HS-27A (cell line): ENCODE measurements at regions not wholly inside any gene's neighbourhood (a gene's known extent, or its start where the extent isn't known, plus 50 kb on each side); places are given as distances from the start of the nearest gene placed in this dataset.

ENCODE experiments used
- DNase-seq: peaks from one replicate; pipeline ENCODE4 v3.0.0-alpha.2; 2012; ENCODE audit warnings: low read depth, missing footprints

- DNase-seq, result no peak
Measured at GRCh38 chr17:79280010-79280409, 205.4 kb downstream of the ENGASE start.

- no peak for DNase-seq
Measured at GRCh38 chr17:79279320-79279719, 204.7 kb downstream of the ENGASE start.

- no peak for DNase-seq
Measured at GRCh38 chr17:79276821-79277220, 202.2 kb downstream of the ENGASE start.

GRCh38 chr17:79273660-79274059, 199.0 kb downstream of the ENGASE start:
- DNase-seq, result no peak

DNA sequence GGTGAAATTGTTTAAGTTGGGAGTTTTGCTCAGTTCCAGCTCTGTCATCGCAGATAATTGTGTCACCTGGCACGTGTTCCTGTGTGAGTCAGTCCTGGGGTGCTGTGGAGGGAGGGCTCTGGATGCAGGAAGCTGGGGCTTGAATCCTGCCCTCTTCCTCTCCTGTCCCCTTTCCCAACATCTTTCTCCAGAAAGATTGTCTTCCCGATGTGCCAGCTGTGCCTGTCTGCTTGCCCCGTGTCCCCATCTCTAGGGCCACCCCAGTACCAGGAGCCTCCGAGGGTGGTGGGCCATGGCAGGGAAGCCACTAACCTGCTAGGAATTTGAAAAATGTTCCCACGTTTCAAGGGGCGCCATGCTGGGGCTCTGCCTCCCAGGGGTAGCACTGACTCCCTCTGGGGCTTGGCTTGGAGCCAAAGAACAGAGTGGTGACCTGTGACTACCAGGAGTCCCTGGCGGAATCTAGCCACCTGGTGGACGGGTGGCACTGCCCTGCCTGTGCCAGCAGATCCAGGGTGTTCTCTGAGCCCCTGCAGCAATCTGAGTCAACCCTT, 198.1 kb downstream of the ENGASE start:
- no peak for DNase-seq

- DNase-seq, result no peak
Measured at GRCh38 chr17:79272220-79272619, 197.6 kb downstream of the ENGASE start.

DNA sequence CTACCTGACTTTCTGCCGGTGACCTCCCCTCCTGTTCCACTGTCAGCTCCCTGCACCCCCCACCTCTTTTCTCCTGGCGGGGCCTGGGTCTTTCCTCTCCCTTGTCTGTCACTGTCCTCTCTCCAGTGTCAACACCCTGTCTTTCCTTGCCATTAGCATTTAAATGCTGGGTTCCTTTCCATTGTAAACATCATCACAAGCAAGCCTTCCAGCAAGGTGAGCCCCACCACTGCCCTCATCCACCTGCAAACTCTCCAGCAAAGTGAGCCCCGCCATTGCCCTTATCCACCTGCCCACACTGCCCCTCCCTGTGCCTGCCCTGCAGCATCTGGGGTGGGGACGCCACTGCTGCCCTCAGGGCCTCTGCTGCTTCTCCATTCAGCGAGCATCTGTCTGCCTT, 195.0 kb downstream of the ENGASE start:
- DNase-seq, result no peak

DNA sequence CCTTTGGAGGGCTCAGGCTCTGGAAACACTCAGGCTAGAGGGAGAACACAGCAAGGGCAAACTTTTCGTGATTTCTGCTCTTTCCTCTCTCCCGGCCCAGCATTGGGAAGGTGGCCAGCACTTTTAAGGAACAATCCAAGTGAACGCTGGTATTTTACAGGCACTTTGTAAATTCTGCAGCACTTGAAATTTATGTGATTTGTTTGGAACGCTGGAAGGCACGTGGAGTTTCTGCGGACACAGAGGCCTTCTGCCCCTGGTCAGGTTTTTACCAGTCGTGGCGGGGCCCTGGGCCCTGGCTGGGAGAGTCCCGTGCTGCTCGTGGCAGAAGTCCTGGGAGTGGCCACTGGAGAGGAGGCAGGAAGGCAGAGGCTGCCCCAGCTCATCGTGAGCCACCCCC, 188.6 kb downstream of the ENGASE start:
- DNase-seq, result no peak

GRCh38 chr17:79262624-79263023, 188.0 kb downstream of the ENGASE start:
- DNase-seq, result no peak

- DNase-seq, result no peak
Measured at GRCh38 chr17:79261355-79262072, 186.9 kb downstream of the ENGASE start.

GRCh38 chr17:79258843-79259242, 184.2 kb downstream of the ENGASE start:
- no peak for DNase-seq

DNA sequence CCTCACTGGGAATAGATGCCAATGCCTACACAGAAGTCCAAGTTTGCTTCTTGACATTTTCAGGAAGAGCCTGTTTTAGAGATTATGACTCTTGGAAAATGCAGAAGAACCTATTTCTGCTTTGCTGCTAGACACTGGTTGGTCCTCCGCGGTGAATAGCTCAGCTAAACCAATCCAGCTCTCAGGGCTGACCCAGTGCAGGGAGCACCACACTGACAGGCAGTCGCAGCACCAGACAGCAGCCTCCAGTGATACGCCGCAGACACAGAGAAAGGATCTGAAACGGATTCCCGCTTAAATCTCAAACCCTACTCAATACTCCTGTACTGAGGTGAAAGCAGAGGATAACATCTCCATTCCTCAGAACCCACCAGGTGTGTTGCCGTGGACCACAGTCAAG, 183.4 kb downstream of the ENGASE start:
- DNase-seq, result no peak

GRCh38 chr17:79255926-79256585, 181.4 kb downstream of the ENGASE start:
- no peak for DNase-seq

DNA sequence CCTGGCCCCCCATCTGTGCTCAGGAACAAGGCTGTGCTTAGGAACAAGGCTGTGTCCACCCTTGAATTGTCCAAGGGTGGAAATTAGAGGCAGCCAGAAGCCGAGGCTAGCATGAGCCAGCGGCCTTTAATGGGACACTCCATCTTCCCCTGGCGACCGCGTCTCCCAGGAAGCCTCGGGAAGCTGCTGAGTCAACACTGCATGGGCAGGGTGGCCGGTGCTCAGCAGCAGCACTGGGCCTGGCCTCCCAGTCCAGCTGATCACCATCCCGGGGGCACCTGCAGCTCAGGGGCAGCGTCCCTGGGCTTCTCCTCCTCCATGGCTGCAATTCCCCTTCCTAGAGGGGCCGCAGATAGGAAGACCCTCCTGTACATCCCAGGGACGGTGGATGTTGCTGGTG, 180.8 kb downstream of the ENGASE start:
- no peak for DNase-seq

DNA sequence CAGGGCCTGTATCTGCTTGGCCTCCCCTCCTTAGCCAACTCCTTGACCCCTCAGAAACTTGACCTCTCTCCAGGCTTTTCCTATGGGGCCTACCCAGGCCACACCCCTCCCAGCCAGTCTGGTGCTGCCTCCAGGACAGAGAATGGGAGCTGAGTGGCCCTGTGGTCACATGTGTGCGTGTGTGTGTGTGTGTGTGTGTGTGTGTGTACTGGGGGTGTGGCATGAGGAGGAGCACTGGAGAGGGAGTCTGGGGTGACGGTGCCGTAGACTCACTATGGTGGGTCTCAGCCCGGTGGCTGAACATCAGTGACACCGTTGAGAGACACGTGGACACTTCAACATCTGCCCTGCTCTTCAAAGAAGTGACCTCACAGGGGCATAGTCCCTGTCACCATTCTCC, 180.4 kb downstream of the ENGASE start:
- no peak for DNase-seq

DNA sequence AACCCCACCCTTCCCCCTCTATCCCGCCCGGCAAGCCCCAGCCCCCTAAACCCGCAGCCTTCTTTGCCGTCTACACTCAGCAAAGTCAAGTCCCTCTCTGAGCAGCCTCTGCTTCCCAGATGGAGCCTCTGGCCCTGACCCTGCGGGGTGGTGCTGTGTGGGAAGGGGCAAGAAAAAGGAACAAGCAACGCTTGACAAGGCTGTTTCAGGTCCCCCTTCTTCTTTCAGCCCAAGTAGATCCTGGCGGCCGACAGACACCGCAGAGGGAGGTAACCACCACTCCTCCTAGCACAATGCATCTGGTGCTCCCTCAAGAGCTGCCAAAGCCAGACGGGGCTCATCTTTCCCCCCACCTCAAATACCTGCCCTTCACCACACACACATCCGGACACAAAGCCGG, 178.3 kb downstream of the ENGASE start:
- no peak for DNase-seq

DNA sequence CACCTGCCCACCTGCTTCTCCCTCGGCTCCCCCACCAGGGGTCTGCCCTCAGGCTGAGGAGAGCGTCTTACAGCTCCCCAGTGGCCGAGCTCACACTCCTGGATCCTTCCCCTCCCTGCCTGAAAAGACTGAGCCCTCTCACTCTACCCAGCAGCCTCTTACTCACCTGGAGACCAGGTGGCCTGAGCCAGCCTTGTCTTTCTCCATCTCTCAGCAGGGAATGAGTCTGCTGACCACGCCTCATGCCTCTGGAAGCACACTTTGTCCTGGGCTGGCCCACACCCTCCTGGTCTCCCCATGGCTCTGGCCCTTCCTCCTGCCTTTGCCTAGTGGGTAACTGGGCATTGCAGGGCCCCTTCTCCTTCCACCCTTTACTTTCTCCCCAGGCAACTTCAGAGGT, 177.2 kb downstream of the ENGASE start:
- no peak for DNase-seq

GRCh38 chr17:79249929-79250521, 175.4 kb downstream of the ENGASE start:
- DNase-seq, result no peak

DNA sequence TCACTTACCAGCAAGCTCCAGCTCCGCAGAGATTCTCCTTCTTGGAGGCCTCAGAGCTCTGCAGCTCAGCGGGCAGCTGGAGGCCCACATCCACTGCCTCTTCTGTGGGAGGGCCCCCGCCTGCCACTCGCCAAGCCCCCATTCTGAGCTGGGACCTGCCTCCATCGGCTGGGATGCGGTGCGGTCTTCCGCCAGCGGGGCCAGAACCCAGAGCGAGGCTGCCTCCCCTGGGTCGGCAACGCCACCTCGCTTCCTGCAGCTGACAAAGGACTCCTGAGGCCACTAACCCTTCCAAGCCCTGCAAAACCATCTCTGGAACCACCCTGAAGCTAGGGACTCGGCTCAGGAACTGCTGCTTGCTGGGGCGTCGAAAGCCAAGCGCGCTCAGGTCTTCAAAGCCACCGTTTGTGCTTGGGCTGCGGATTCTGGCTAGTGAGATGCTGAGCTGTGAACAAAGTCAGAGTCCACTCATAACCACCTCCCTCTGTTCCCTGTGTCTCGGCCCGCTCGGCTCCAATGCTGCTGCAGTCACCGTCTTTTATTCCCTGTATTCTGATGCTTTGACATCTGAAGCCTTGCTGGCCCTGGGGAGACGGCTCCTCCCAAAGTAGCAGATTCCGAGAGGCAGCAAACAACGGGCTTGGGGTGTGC, 174.3 kb downstream of the ENGASE start:
- no peak for DNase-seq

- no peak for DNase-seq
Measured at GRCh38 chr17:79246225-79247190, 171.9 kb downstream of the ENGASE start.

DNA sequence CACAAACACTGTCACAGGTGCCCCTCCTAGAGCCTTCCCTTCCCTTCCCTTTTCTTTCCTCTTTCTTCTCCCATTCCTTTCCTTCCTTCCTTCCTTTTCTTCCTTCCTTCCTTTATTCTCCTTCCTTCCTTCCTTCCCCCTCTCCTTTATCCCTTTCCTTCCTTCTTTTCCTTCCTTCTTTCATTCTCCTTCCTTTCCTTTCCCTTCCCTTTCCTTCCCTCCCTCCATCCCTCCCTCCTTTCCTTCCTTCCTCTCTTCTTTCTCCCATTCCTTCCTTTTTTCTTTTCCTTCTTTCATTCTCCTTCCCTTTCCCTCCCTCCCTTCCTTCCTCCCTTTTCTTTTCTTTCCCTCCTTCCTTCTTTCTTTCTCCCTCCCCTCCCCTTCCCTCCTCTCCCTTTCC, 170.0 kb downstream of the ENGASE start:
- DNase-seq, result no peak

- DNase-seq, result no peak
Measured at GRCh38 chr17:79243996-79244395, 169.4 kb downstream of the ENGASE start.
